Muscle of leg (tissue), 3 donors: ENCODE measurements at regions not wholly inside any gene's neighbourhood (a gene's known extent, or its start where the extent isn't known, plus 50 kb on each side); places are given as distances from the start of the nearest gene placed in this dataset.

Experiments used
- DNase-seq: peaks from one replicate; pipeline ENCODE4 v3.0.0; 2013
- H3K27ac ChIP-seq: one replicate; pipeline ENCODE4 v1.5.1; 2013; ENCODE audit warnings: mild to moderate bottlenecking, low read length, control low read depth
- H3K27me3 ChIP-seq: one replicate; pipeline ENCODE4 v1.6.1; 2013; ENCODE audit warnings: low read length; ENCODE audit not compliant: control insufficient read depth, insufficient read depth
- H3K36me3 ChIP-seq: one replicate; pipeline ENCODE4 v1.6.1; 2013; ENCODE audit warnings: low read length; ENCODE audit not compliant: control insufficient read depth, insufficient read depth
- H3K4me1 ChIP-seq: one replicate; pipeline ENCODE4 v1.6.1; 2013; ENCODE audit warnings: low read length; ENCODE audit not compliant: control insufficient read depth, insufficient read depth
- H3K4me3 ChIP-seq: one replicate; pipeline ENCODE4 v1.5.1; 2013; ENCODE audit warnings: low read length, control low read depth
- H3K9me3 ChIP-seq: replicated peaks from 2 replicates; pipeline ENCODE4 v1.6.1; 2013; ENCODE audit warnings: low read depth, low read length; ENCODE audit not compliant: control insufficient read depth
- WGBS: methylation state at CpG from one replicate; pipeline ENCODE4 v1.1.5; 2013; ENCODE audit warnings: missing lambda C conversion rate; ENCODE audit not compliant: insufficient coverage; 5-methylcytosine and 5-hydroxymethylcytosine counted together

DNA sequence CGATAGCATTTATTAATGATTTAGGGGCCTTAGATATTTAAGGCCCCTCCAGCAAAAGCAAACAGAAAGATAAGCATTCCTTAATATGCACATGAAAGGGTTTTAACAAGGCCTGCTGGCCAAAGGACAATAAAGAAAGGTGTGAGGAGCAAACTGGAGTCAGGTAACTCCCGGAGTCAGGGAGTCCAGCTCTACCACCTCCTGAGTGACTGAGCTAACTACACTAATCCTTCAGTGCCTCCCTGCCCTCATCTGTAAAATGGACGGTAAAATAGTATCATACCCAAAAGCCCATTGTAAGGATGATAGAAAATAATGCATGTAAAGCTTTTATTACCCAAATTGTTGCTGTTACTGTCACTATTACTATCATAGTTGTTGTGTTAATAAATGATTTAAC is 161.7 kb downstream of the SIPA1L2 start:
- Histone ChIP-seq H3K4me3 (no peak overlapping the region), H3K4me1 (no peaks in the 10 kb centered on the region), H3K36me3 (peaks cover 14% of the 10 kb centered on the region), H3K9me3 (no peaks in the 10 kb centered on the region), H3K27me3 (no peaks in the 10 kb centered on the region), H3K27ac (no peak overlapping the region)
- no CpG with 5 or more reads among the region's 3 CpGs for WGBS
- no peak for DNase-seq

DNA sequence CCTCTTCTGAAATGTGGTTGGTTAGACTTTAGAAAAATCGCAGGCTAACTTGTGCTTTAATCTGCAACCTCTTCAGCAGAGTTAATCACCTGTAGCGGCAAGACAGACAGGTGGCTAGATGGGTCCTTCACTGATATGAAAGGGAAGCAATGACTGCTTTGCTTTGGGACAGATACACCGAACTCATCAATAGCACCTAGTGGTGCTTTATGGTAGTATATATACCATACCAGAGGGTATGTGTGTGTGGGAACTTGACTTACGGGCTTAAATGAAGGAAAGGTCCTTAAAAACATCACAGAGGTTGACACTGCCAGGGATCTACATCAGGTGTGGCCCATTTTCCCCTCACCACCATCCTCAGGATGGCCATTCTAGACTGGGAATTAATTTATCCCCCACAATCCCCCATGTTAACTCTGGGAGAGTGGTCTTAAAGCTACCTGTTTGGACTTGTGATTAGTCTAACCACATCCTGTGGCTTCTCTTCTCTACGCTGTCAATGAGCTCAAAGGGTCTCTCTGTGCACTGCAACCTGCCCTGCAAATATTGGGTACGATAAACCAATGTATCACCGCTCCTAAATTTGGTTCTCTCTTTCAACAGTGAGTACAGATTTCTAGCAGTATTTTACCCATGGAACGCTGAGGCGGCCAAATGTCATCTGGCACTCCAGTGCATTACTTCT is 162.7 kb downstream of the SIPA1L2 start:
- Histone ChIP-seq H3K4me3 (no peak overlapping the region), H3K4me1 (no peaks in the 10 kb centered on the region), H3K9me3 (no peaks in the 10 kb centered on the region), H3K27me3 (no peaks in the 10 kb centered on the region), H3K36me3 (peaks cover 14% of the 10 kb centered on the region), H3K27ac (no peak overlapping the region)
- 92% methylated on average over 6 of the region's 9 CpGs for WGBS
- no peak for DNase-seq

DNA sequence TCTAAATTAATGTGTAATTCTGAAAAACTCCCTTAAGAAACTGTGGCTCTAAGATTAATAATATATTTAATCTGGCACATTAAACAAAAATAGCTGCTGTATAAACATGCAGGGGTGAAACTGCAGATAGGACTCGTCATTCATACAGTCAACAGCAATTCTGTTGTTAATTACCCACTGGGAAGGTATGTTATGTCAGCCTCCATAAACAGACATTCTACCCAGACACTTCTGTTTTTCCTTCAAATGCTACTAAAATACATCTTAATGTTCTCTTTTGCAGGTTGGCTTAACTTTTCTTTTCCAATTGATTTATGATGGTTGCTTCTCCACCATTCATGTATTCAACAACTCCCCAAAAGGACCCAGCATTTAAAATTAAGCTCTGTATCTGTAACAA is 165.6 kb downstream of the SIPA1L2 start:
- Histone ChIP-seq H3K4me3 (no peak overlapping the region), H3K9me3 (no peaks in the 10 kb centered on the region), H3K36me3 (peaks cover 16% of the 10 kb centered on the region), H3K27me3 (no peaks in the 10 kb centered on the region), H3K27ac (no peak overlapping the region), H3K4me1 (no peaks in the 10 kb centered on the region)
- no peak for DNase-seq
- WGBS = no CpG with 5 or more reads among the region's 1 CpG

DNA sequence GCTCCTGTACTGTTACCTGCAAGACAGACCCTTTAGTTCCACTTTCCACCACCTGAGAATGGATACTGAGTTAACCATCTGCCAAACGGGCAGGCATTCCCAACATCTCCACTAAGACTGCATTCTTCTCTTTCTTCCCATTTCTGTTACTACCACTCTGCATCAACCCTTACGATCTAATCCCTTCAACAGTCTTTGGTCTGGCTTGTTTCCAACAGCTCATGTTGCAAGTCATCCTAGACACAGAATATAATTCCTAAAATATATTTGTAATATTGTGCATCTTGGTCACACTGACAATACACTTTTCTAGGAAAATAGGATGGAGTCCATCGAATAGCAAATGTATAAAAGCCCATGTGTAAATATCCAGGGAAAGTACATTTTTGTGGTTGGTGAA is 166.7 kb downstream of the SIPA1L2 start:
- H3K4me3 ChIP-seq = no peak overlapping the region
- no peak overlapping the region for H3K27ac ChIP-seq
- peaks cover 16% of the 10 kb centered on the region for H3K36me3 ChIP-seq
- H3K27me3 ChIP-seq = no peaks in the 10 kb centered on the region
- 27% methylated on average over 1 of the region's 3 CpGs for WGBS
- H3K4me1 ChIP-seq = no peaks in the 10 kb centered on the region
- no peaks in the 10 kb centered on the region for H3K9me3 ChIP-seq
- DNase-seq = peak; percentile 44

DNA sequence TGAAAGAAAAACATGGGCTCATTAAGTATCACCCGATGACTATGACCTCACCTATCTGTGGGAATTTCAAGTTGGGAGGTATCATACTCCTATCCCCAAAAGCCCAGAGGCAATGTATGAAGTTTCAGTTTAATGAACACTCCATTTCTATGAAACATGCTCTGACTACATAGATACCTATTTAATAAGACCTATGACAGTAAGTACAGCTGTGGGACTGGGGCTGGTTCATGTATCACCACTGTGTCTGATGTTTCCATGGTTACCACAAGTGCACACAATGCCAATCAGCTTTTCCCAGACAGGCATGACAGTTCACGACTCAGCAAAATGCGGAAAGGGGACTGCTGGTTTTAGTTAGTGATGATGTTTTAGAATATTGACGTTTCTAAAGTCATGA is 167.7 kb downstream of the SIPA1L2 start:
- H3K27me3 ChIP-seq = no peaks in the 10 kb centered on the region
- WGBS = no CpG with 5 or more reads among the region's 4 CpGs
- H3K27ac ChIP-seq = no peak overlapping the region
- DNase-seq = no peak
- H3K4me3 ChIP-seq = no peak overlapping the region
- H3K4me1 ChIP-seq = no peaks in the 10 kb centered on the region
- peaks cover 15% of the 10 kb centered on the region for H3K36me3 ChIP-seq
- H3K9me3 ChIP-seq = no peaks in the 10 kb centered on the region

DNA sequence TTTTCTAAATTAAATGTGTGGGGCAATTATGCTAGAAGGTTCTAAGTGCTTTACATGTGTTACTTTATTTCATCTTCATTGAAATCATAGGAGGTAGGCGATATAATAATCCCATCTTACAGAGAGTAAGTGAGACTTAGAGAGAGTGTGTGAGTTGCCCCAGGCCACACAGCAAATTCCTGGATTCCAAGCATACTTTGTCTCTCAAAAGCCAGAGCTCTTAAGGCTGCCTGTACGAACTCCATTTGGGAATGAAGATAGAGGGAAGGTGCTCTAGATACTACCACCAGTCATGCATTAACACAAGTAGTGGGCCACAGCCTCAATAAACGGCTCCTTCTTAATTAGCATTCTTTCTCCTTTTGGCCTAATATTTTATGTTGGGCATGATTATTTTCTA is 170.1 kb downstream of the SIPA1L2 start:
- H3K27ac ChIP-seq = no peak overlapping the region
- no peaks in the 10 kb centered on the region for H3K27me3 ChIP-seq
- DNase-seq = no peak
- H3K9me3 ChIP-seq = no peaks in the 10 kb centered on the region
- H3K4me3 ChIP-seq = no peak overlapping the region
- H3K36me3 ChIP-seq = peaks cover 7% of the 10 kb centered on the region
- H3K4me1 ChIP-seq = no peaks in the 10 kb centered on the region
- no CpG with 5 or more reads among the region's 3 CpGs for whole genome bisulfite sequencing

DNA sequence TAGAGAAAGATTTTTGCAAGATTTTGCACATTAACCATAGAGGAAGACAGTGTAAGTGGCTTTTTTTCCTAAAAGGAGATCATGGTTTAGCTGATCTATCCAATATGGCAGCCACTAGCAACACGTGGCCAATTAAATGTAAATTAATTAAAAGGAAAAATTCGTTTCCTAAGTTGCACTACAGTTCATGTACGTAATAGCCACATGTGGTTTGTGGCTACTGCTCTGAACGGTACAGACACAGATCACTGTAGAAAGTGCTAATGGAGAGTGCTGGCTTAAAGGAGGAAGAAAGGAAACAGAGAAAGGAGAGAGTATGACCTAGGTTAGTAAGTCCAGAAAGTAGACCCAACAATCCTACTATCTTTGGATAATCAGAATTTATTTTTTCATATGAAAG is 170.8 kb downstream of the SIPA1L2 start:
- Histone ChIP-seq H3K4me3 (no peak overlapping the region), H3K4me1 (no peaks in the 10 kb centered on the region), H3K9me3 (no peaks in the 10 kb centered on the region), H3K27ac (no peak overlapping the region), H3K36me3 (peaks cover 4% of the 10 kb centered on the region), H3K27me3 (no peaks in the 10 kb centered on the region)
- 97% methylated on average over 3 of the region's 4 CpGs for WGBS
- DNase-seq = no peak

DNA sequence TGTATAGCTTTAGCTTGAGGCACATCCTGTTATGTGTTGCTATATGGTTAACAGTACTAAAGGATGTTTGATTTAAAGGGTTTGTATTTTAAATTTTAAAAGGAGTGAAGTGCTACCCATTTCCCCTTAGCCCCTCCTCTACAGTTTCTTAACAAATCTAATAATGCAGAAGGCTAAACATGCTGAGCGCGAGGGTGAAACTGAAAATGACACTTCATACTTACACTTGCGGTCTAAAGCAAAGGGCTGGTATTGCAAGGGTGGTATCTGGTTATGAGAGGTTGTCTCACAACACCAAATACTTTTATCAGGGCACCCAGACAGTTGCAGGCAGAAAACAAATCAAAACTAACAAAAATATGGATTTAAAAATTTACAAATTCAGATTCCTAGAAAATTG is 172.3 kb downstream of the SIPA1L2 start:
- WGBS = no CpG with 5 or more reads among the region's 3 CpGs
- peaks cover 4% of the 10 kb centered on the region for H3K36me3 ChIP-seq
- no peak overlapping the region for H3K4me3 ChIP-seq
- H3K9me3 ChIP-seq = no peaks in the 10 kb centered on the region
- no peaks in the 10 kb centered on the region for H3K4me1 ChIP-seq
- peak; percentile 27 for DNase-seq
- H3K27me3 ChIP-seq = no peaks in the 10 kb centered on the region
- no peak overlapping the region for H3K27ac ChIP-seq

DNA sequence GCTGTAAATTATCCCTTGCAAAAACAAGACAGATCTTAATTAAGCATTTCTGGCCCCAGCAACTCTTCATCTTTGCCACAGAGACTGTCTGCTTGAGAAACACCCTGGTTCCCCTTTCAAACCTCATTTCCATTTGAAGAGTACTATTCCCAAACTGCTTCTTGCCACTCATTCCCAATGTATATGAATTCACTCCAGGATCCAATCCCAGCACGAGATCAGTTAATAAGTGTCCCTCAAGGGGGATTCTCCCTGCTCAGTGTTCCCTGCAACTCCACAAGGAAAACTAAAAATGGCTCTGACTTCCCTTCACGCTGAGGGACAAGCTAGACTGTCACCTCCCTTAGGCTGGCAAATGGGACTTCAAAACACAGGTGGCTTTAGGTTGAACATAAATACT is 173.2 kb downstream of the SIPA1L2 start:
- no peaks in the 10 kb centered on the region for H3K27me3 ChIP-seq
- no peaks in the 10 kb centered on the region for H3K9me3 ChIP-seq
- 50% methylated on average over 1 of the region's 2 CpGs for WGBS
- peaks cover 4% of the 10 kb centered on the region for H3K36me3 ChIP-seq
- no peak overlapping the region for H3K4me3 ChIP-seq
- H3K4me1 ChIP-seq = no peaks in the 10 kb centered on the region
- no peak for DNase-seq
- no peak overlapping the region for H3K27ac ChIP-seq

DNA sequence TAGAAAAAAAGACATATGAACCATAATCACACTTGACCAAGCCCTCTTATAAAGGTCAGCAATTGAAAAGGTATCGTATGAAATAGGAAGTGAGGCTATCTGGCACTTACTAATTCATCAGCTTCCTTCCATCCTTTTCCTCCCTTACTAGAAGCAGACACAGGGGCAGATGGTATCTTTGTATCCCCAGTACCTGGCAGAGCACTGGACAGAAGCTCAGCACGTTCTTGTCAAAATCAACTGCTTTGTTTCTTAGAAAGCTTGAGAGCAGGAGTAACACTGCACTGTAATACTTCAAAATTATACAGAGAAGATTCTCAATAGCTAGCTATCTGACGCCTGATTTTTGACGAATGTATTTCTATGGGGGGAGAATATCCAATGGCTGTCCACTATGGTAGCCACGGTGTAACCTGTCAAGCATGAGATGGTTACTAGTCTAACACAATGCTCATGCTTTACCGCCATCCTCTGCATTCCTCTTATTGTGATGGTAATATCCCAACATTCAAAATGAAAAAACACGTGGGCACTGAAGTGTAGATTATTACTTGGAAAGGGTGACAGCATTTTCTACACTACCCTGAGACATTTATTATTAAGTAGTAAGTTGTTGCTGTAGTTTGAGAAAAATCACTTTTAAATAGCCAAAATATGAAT is 175.6 kb downstream of the SIPA1L2 start:
- Histone ChIP-seq H3K36me3 (peaks cover 2% of the 10 kb centered on the region), H3K4me3 (no peak overlapping the region), H3K9me3 (no peaks in the 10 kb centered on the region), H3K27ac (no peak overlapping the region), H3K4me1 (no peaks in the 10 kb centered on the region), H3K27me3 (no peaks in the 10 kb centered on the region)
- no CpG with 5 or more reads among the region's 7 CpGs for WGBS
- DNase-seq = no peak
